Effector CD8-positive, alpha-beta T cell (primary cell): ENCODE measurements at regions not wholly inside any gene's neighbourhood (a gene's known extent, or its start where the extent isn't known, plus 50 kb on each side); places are given as distances from the start of the nearest gene placed in this dataset.

Source experiments
- DNase-seq: peaks from one replicate; lab custom pipeline; 2025; lab: John Stamatoyannopoulos, UW

DNA sequence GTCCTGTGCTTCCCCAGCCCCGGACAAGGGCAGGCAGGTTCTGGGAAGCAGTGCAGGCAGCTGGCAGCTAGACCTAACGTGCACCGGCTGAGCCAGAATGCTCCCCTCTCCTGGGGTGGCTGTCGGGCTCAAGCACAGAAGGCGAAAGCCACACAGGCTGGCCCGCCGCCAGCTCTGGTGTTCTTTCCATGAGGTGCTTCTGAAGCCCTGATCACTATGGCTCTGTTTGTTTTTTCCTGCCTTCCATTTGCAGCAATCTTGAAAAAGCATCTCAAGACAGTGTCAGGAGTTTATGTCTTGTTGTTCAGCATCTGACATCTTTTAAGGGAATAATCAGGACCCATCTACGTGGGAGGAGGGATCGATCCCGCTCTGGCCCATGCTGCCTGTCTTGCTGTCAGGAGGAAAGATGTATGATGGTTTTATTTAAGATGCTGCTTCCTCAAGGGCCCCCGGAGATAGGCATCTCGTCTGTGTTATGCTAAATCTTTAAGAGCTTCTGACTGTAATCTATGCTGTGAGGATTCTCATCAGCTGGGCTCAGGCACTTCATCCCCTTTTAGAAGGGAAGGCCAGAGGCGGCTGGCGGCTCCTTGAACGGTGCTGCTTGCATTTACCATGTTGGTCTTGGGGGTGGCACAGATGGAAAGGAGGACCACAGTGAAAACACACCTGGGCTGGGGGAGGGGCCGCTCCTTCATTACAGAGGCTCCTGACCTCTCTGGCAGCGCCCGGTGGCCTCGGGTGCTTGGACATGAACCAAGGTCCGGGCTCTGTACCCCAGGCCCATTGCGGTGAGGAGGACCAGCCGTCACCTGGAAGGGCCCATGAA, 118.5 kb upstream of the HDAC4 start:
- no peak for DNase-seq

DNA sequence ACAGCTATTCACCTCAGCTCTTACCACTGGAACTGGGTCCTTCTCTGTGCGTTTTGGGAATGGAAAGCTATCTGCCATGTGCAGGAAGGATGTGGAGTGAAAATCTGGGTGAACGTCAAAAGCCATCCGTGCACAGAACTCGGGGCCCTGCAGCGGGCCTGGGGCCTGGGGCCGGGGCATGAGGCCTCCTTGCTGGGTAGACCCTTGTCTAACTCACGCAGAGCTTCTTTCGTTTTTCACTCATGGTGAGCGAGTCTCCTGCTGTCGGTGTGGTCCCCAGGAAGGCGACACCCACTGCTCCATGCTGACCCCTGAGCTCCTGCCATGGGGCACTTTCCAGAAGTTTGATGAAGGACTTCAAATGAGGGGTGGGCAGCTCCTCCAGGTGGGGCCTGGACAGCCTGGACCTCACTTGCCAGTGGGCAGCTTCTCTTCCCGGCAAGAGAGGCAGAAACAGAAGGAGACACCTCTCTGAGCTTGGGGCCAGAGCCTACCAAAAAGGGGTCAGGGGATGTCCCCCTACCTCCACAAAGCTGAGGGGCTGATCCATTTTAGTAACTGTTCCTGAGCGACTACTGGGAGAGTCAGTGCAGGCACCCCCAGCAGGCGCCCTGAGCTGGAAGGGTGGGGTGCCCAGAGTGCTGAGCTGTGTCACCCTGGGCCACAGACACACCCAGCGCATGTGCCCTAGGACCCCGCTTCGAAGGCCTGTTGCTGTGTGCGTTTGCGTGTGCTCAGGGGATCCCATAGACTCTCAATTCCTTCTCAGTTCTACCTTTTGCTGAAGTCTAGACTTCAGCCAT, 117.7 kb upstream of the HDAC4 start:
- no peak for DNase-seq

DNA sequence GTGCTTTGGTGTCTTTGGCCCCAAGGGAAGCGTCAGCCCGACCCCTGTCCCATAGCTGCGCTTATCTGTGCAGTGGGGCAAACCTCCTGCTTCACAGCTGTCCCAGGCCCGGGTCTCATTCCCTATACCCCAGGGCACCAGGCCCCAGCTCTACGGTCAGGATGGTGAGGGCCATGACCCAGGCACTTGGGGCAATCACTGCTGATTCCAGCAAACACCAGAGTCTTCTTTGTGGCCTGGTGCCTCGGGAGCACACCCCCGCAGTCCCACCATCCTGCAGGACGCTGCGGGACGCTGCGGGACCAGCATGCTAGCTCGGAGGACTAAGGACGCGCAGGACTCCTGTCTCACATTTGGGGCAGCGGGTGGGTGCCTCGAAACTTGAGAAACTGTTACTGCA, 116.9 kb upstream of the HDAC4 start:
- no peak for DNase-seq

DNA sequence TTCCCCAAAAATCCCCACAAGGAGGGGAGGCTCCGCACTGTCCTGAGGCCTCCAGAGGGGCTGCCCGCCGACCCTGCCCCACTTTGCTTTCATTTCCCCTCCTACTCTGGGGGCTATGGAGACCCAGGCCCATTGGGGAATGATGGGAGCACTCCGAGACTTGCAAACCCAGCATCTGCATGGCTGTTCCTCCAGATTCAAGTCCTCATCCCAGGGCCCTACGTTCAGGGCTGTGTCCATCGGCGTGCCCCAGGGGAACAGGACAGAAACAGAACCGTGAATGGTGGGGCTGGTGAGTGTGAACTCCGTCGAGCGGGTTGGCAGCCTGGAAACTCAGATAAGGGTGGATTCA, 116.1 kb upstream of the HDAC4 start:
- no peak for DNase-seq

DNA sequence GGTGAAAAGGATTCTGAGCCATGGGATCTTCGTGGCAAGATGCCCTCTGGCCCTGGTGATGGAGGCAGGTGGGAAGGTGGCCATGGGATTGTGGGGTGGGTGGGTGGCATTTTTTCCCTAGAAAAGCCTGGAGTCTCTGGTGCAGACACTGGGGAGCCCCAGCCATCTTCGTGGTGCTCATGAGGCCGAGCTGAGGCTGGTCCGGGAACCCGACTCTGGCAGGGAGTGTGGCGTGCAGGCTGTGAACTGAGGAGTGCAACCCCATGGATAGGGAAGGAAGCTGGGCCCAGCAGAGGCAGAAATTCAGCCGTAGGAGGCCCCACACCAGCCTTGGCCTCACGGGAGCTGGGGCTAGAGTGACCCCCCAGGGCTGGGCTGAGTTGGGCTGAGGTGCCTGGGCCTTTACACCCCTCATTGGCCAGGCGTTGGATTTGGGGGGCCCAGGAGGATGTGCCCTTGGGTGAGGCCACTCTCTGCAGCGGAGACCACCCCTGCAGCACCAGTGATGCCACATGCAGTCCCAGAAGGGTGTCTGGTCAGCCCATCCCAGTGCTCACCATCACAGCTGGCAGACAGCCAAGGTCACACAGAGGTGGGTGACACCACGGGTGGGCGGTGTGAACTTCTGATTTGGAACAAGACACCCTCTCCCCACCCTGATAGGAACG, 115.6 kb upstream of the HDAC4 start:
- no peak for DNase-seq

DNA sequence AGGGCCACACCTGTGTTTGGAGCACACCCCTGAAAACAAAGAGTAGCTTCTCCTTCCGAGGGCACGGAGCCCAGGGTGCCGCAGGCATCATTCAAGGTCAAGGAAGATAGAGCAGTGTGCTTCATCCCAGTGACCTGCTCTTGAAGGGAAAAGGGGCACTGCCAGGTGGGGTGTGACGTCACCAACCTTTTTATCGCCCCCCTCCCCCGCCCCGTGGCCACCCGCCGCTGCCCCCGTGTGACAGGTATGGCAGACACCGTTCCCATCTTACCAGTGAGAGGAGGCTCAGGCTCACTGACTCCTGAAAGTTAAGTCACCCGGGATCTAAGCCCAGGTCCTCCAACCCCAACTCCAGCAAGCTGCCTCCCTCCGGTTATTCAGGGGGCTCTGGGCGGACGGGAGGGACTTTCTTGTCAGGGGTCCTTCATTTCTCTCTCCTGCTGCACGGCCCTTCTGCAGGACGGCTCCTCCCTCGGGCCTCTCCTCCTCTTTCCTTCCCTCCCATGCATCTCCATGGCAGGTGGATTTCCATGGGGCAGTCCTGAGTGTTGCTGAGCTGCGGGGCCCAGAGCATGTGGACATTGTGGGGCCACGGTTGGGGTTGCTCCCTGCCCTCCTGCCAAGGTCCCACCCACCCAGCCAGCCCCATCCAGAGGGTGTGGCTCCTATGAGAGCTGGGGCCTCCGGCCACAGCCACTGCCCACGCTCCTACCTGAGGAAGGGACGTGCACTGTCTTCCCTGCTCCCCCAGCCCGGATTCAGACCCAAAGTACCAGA, 114.1 kb upstream of the HDAC4 start:
- no peak for DNase-seq

DNA sequence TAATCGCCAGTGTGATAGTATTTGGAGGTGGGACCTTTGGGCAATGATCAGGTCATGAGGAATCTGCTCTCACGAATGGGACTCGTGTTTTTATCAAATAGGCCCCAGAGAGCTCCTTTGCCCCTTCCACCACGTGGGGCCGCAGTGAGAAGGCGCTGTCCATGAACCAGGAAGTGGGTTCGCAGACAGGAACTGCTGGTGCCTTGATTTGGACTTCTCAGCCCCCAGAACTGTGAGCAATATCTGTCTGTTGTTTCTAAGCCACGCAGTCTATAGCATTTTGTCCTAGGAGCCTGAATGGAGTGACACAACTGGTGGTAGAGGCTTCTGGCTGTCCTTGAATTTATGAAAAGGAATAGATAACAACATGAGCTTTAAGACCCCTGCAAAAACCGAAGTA, 111.2 kb upstream of the HDAC4 start:
- no peak for DNase-seq

DNA sequence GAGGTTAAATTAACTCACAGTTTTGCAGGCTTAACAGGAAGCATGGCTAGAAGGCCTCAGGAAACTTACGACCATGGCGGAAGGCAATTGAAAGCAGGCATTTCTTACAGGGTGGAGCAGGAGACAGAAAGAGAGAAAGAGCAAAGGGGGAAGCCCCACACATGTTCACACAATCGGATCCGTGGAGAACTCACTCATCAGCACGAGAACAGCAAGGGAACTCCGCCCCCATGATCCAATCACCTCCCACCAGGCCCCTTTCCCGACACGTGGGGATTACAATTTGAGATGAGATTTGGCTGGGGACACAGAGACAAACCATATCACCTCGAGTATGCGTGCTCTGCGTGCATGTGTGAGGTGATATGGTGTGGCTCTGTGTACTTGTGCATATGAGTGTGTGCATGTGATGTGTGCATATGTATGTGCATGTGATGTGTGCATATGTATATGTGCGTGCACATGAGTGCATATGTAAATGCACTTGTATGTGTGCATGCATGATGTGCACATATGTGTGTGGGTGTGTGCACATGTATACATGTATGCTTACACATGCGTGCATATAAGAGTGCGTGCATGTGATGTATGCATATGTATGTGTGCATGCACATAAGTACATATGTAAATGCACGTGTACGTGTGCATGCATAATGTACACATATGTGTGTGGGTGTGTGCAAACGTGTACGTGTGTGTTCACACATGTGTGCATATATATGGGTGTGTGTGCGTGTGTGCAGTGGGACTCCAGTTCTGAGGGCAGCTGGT, 108.7 kb upstream of the HDAC4 start:
- no peak for DNase-seq

DNA sequence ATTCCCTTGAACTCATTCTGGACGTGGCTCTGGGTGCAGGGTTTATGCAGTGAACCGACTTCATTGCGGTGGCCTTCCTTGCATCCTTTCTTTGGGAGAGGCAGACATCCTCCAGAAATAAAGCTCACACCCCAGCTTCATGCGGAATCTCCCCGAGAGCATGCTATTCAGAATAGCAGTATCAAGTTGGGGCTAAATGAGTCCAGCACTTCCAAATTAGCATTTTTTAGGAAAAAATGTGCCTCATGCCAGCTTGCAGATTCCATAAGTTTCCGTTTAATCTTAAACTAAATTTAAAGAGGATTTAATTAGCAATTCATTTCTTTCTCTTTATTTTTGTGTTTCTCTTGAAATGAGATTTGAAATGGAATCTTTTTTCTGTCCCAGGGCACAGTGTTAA, 107.4 kb upstream of the HDAC4 start:
- no peak for DNase-seq

DNA sequence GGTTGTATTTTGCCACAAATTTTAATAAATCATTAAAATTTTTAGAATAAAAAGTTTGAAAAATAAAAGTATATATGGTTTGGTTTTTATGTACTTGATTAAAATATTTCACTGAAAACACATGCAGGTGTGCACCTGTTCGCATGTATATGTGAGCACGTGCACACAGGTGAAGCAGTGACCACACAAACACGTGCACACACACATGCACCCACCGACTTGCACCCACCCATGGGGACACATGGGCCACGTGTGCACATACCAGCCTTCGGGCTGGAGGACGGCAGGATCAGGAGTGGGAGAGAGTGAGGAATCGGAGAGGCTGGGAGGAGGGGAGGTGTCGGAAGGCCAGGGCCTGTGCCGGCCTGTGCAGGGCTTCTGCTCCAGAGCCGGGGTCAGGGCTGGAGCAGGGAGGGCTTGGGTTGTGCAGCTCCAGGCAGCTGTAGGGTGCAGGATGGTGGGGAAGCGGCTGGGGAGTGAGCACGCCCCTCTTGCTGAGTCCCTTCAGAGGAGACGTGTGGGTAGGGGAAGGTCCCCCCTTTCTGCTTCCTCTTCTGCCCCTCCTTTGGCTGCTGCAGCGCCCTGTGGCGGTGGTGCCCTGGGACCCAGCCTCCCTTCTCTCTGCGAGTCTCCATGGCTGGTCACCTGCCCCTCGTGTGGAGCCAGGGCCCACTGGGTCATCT, 106.9 kb upstream of the HDAC4 start:
- DNase-seq: no peak

DNA sequence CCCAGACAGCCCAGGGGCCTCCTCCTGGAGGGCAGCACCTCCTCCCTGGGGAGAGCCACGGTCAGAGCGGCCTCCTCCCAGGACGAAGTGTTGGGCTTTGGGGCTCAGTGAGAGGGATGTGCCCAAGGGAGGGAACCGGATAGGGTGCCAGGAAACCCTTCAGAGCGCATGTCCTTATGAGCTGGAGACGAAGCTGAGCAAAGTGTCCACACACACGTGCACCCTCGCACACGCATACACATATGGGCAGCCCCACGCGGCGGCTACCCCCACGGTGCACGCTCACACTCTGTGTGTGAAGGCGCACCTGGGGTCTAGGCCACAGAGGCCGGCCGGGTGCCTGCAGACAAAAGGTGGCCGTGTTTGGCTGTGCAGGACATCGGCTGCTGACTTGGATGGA, 106.1 kb upstream of the HDAC4 start:
- DNase-seq: no peak

DNA sequence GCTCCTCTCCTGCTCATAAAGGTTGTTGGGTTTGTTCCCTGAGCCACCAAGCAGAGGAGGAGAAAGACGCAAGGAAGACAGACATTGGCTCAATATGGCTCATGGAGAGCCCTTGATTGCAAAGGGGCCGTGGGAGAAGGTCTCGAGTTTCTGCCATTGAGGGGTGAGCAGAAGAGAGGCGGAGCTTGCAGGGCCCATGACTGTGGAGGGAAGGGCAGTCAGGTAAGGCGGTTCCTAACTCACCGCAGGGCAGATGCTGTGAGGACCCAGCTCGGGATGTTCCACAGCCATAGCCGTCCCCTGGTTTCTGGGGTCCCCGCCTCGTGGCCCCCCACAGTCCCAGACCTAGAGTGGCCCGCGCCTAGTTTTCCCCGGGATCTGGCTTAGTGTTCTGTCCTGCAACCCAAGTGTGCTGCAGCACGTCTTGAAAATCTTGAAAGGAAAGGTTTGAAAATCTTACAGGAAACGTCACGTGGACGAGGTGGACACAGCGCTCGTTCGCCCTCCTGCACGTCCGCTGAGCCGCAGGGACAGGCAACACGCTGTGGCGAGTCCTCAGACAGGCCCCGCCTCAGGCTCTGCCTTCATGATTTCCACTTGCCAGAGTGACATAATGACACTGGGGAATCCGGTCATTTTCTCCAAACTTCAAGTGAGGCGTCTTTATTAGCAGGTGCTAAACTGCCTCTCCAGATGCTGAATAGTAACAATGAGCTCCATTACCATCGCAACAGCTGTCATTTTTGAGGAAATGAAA, 105.5 kb upstream of the HDAC4 start:
- DNase-seq: no peak

DNA sequence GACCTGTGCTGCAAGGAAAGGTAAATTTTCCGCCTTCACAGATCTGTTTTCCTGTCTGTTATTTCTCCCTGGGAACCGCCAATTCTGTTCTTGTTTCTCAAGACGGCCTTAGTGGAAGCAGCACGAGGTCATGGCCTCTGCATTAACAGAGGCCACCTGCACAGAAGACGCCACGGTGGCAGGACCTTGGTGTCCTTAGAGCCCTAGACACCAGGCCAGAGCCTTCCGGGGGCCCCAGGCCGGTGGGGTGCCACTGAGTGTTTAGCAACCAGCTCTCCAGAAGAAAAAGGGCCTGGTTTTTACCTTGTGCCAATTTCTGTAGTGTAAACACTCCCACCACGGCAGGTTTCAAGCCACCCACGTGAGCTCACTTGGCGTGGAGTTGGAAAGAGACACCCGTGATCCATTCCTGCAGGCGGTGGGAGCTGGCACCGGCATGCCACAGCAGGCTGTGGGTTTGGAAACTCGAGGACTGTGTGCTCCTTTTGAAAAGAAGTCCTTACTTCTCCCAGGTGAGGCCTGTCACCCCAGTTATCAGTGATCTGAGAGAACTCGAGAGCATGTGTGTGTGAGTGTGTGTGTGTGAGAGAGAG, 103.9 kb upstream of the HDAC4 start:
- no peak for DNase-seq

DNA sequence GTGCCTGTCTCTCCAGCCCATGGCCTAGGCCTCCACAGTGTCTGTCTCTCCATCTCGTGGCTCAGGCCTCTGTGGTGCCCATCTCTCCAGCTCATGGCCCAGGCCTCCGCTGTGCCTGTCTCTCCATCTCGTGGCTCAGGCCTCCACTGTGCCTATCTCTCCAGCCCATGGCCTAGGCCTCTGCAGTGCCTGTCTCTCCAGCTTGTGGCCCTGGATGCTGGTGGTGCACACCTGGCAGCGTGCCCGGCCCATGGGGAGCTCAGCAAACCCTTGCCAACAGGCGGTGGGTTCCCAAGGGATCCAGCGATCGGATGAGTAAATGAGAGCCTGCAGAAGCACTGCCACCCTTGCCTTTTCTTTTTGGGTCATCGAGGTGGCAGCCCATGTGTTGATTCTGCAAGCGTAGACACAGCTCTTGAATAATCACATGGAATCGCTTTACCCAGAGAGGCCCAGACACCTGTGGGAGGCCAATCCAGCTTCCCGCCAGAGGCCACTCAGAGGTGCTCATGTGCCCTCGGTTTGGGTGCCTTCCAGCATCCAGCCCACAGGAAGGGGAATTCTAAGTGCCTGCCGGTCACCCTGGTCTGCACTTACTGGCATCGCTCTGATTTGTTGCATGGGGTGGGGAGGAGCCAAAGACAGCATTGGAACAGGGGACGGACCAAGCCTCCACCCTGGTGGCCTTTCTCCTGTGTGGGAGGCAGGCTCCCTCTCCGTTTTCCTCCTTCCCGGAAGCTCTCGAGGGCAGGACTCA, 101.8 kb upstream of the HDAC4 start:
- DNase-seq: no peak

DNA sequence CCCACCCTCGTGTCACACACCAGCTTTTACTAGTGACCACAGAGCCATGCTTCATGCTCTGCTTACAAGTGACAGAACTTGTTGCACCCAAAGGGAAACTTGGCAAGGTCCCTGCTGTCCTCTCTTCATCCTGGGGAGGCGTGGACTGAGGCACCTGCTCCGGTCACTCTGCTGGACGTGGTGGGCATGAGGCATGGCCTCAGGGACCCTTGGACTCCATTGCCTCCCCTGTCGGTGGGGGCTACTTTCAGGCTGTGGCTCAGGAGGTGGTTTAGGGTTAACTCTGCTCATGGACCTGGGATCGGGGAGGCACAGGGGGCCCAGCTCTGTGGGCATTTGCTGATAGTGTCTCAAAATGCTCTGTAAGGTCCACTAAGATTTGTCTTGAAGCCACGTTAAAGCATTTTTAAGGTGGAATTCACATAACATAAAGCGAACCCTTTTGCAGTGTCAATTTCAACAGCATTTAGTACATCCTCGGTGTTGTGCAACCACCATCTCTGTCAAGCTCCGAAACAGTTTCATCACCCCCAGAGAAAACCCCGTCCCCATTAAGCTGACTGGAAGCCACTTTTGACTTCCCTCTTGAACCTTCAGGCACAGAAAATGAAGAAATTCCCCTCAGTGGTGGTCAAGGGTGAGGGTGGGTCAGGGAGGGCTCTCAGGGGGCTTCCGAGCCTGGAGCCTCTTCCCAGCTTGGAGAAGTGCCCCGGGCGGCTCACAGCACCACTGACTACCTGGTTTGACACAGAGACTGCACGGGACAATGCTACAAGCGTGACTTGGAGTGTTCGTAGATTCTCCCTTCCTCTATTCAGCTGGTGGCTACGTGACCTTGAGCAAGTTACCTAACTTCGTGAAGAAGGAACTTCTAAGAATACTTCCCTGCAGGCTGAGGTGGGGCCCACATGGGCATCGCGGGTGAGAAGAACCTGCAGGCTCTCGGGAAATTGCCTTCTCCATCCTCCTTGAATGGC, 100.0 kb upstream of the HDAC4 start:
- DNase-seq: no peak

DNA sequence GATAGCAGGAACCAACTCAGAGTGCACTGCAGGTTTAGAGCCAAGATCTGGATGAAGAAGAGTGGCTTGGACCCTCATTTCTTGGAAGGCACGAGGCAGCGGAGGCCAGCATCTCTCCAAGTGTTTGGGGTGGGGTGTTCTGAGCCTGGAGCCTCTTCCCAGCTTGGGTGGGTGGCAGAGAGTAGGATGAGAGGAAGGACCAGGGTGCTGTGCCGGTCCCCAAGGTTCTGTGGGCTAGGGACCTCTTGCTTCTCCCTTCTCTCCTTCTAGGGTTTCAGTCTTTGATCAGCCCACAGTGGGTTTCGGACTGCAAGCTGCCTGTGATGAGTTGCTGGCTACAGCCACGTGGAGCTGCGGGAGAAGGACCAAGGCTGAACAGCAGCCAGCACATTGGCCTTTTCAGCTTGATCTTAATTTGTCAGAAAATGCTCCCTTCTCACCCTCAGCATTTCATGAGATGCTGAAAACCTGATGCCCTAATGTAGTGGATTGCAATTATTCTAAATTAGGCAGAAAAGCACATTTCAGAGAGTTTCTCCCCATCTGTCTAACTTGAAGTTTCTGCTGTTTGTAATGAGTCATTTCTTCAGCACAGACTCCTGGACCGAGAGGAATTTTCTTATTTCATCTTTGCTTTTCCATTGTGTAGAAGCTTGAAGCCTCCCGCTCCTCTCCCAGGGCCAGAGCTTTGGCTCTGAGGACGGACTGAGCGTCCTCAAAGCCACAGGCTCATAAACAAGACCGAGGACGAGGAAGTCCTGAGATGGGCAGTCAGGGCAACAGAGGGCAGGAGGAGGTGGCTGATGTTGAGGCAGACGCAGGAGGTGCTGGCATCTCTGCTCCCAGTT, 99.1 kb upstream of the HDAC4 start:
- DNase-seq: no peak
